ENCODE measurements at regions not wholly inside any gene's neighbourhood (a gene's known extent, or its start where the extent isn't known, plus 50 kb on each side); places are given as distances from the start of the nearest gene placed in this dataset.

- no peak for DNase-seq (ENCODE audit: low read depth)
- H3K4me3 ChIP-seq (ENCODE audit: low read depth, low read length): no peak overlapping the region
- TF ChIP-seq, protein P1, sequence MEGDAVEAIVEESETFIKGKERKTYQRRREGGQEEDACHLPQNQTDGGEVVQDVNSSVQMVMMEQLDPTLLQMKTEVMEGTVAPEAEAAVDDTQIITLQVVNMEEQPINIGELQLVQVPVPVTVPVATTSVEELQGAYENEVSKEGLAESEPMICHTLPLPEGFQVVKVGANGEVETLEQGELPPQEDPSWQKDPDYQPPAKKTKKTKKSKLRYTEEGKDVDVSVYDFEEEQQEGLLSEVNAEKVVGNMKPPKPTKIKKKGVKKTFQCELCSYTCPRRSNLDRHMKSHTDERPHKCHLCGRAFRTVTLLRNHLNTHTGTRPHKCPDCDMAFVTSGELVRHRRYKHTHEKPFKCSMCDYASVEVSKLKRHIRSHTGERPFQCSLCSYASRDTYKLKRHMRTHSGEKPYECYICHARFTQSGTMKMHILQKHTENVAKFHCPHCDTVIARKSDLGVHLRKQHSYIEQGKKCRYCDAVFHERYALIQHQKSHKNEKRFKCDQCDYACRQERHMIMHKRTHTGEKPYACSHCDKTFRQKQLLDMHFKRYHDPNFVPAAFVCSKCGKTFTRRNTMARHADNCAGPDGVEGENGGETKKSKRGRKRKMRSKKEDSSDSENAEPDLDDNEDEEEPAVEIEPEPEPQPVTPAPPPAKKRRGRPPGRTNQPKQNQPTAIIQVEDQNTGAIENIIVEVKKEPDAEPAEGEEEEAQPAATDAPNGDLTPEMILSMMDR (conservative IDR thresholded peaks at IDR 0.05; ENCODE audit: low read depth, low read length): no peak
These were observed 50.6 kb upstream of the IL6 start for GRCh38 chr7:22676385-22676784.

DNA sequence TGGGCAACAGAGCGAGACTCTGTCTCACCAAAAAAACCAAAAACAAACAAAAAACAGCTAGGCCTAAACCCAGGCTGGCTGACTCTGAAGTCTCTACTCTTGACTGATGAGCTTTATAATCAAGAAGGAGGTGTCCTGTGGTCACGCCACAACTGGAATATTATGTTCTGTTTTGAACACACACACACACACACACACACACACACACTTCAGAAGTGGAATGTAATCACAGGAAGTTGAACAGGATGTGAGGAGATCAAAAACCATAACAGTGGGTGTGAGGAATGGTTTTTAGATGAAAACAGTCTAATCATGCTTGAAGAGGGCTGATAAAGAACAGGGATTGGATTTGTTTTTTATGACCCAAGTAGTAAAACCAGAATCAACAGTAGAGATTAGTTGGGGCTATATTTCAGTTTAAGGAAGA is 51.1 kb upstream of the IL6 start:
- no peak overlapping the region for H3K4me3 ChIP-seq (ENCODE audit: low read depth, low read length)
- DNase-seq (ENCODE audit: low read depth): peak; percentile 82

DNA sequence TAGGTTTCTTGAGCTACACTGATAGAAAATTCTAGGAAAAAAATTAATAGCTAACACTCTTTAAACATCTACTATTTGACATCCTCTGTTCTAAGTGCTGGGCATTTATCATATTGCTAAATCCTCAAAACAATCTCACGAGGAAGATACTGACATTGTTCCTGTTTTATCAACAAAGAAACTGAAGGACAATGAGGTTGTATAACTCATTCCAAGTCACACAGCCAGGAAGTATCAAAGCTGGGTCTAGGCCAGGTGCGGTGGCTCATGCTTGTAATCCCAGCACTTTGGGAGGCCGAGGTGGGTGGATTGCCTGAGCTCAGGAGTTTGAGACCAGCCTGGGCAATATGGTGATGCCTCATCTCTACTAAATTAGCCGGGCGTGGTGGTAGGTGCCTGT is 51.6 kb upstream of the IL6 start:
- no peak for DNase-seq (ENCODE audit: low read depth)
- no peak overlapping the region for H3K4me3 ChIP-seq (ENCODE audit: low read depth, low read length)
- TF ChIP-seq, protein P1 (conservative IDR thresholded peaks at IDR 0.05; ENCODE audit: low read depth, low read length): no peak

More for the DNA sequence above, 51.1 kb upstream of the IL6 start:
- TF ChIP-seq, protein P1 (conservative IDR thresholded peaks at IDR 0.05; ENCODE audit: low read depth, low read length): no peak

- DNase-seq (ENCODE audit: low read depth): no peak
- no peak overlapping the region for H3K4me3 ChIP-seq (ENCODE audit: low read depth, low read length)
- TF ChIP-seq, protein P1 (conservative IDR thresholded peaks at IDR 0.05; ENCODE audit: low read depth, low read length): no peak
These were observed 53.9 kb upstream of the IL6 start for GRCh38 chr7:22672846-22673680.

DNA sequence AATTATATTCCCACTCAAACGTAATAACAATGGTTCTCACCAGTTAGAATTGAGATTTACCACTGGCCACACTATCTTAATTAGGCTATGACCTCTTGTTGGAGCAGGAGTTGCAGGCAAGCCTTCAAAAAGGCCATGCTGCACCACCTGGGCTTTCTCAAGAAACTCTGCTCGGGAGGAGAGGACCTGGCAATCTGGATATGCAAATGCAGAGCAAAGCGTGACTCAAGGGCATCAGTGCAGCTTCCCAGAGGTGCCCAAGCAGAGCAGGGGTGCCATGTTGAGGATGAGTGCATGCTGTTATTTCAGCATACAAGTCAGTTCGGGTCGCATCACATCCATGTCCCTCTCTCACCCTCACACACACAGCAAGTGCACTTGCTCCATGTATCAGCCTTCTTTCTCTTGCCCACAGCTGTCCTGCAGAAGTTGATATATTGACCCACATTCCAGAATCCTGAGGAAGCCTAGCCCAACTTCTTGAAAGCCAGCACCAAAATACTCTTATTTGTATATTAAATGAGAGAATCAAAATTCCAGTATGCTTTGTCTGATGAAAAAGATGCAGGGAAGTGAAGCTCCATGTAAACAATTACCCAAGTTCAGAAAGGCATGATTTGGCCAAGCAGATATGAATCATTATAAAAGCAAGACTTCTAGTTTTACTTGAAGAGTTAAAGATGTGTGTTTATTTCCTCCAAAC is 55.7 kb upstream of the IL6 start:
- DNase-seq (ENCODE audit: low read depth): no peak
- TF ChIP-seq, protein P1 (conservative IDR thresholded peaks at IDR 0.05; ENCODE audit: low read depth, low read length): no peak

GRCh38 chr7:22670422-22670815 is 56.6 kb upstream of the IL6 start:
- TF ChIP-seq, protein P1 (conservative IDR thresholded peaks at IDR 0.05; ENCODE audit: low read depth, low read length): no peak
- no peak overlapping the region for H3K4me3 ChIP-seq (ENCODE audit: low read depth, low read length)
- no peak for DNase-seq (ENCODE audit: low read depth)

More for the DNA sequence above, 55.7 kb upstream of the IL6 start:
- no peak overlapping the region for H3K4me3 ChIP-seq (ENCODE audit: low read depth, low read length)
